ENCODE measurements at regions not wholly inside any gene's neighbourhood (a gene's known extent, or its start where the extent isn't known, plus 50 kb on each side); places are given as distances from the start of the nearest gene placed in this dataset.

DNA sequence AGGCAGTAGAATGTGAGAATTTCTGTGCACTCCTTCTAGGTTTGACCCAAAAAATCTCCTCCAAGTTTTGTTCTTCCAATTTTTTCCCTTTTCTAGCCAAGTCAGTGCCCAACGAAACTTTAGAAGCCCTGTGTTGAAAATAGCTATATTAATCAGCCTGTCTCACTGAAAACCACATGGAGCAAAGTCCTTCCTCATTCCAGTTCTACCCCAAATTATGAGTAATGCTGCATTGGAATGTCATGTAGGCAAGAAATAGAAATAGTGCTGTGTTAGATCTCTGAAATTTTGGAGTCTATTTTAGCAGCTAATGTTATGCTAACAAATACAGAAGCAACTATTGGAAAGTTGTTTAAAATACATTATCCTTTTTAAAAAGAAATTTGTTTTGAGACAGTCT is 725.5 kb downstream of the TBC1D32 start:
- DNase-seq (no peak), ATAC-seq (peak; percentile 63)
- Histone ChIP-seq H3K27me3 (no peaks in the 10 kb centered on the region), H3K36me3 (replicated peaks in 1 of 2; ENCODE audit: insufficient read depth in 1 of 2, low read depth in 2 of 2) (no peaks in the 10 kb centered on the region), H3K4me1 (no peaks in the 10 kb centered on the region), H3K27ac (no peak overlapping the region), H3K9me3 (no peaks in the 10 kb centered on the region), H3K4me3 (no peak overlapping the region)
- intact Hi-C loops (cut with DNase I): no loop called here
- no peak for TF ChIP-seq POLR2A (IDR thresholded peaks at IDR 0.05)
- TF ChIP-seq, protein P1, sequence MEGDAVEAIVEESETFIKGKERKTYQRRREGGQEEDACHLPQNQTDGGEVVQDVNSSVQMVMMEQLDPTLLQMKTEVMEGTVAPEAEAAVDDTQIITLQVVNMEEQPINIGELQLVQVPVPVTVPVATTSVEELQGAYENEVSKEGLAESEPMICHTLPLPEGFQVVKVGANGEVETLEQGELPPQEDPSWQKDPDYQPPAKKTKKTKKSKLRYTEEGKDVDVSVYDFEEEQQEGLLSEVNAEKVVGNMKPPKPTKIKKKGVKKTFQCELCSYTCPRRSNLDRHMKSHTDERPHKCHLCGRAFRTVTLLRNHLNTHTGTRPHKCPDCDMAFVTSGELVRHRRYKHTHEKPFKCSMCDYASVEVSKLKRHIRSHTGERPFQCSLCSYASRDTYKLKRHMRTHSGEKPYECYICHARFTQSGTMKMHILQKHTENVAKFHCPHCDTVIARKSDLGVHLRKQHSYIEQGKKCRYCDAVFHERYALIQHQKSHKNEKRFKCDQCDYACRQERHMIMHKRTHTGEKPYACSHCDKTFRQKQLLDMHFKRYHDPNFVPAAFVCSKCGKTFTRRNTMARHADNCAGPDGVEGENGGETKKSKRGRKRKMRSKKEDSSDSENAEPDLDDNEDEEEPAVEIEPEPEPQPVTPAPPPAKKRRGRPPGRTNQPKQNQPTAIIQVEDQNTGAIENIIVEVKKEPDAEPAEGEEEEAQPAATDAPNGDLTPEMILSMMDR (IDR thresholded peaks at IDR 0.05): no peak
- 16 to 34% methylated on average over 1 of the region's 1 CpG for WGBS, 2 donors

DNA sequence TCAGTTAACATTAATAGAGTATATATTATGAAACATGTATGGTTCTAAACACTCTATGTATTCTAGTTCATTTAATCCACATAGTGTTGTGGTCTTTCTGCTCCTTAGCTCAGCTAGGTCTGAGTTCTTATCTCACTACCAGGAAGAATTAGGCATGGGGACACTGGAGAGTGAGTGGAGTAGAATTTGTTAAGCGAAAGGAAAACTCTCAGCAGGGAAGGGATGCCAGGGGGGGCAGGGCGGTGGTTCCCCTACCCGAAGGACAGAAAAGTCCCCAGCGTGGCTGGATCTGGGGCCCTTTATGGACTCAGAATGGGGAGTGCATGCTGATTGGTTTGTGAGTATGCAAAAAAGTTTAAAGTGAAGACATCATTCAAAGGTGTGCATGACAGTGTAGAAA is 727.5 kb downstream of the TBC1D32 start:
- Histone ChIP-seq H3K27me3 (no peaks in the 10 kb centered on the region), H3K27ac (no peak overlapping the region), H3K9me3 (no peaks in the 10 kb centered on the region), H3K36me3 (replicated peaks in 1 of 2; ENCODE audit: insufficient read depth in 1 of 2, low read depth in 2 of 2) (no peaks in the 10 kb centered on the region), H3K4me1 (no peaks in the 10 kb centered on the region), H3K4me3 (no peak overlapping the region)
- ATAC-seq: no peak
- no peak for TF ChIP-seq POLR2A (IDR thresholded peaks at IDR 0.05)
- TF ChIP-seq, protein P1 (IDR thresholded peaks at IDR 0.05): no peak
- intact Hi-C loops (cut with DNase I): no loop called here
- DNase-seq: no peak
- WGBS, 2 donors: 75 to 77% methylated on average over 4 of the region's 4 CpGs

DNA sequence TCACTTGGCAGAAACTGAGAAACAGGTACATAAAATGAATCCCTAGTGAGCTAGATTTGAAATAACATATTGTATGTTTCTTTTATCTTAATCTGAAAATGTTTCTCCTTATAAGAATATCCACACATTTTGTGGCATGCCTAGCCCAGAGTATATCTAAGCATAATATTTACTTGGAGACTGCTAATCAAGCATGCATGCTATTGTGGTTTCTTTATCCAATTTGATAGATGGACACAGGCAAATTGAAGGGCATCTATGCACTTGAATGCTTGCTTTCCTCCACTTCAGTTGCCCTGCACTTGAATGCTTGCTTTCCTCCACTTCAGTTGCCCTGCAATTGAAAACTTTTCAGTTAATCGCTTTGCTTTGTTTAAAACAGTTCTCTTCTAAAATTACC is 729.8 kb downstream of the TBC1D32 start:
- no peak overlapping the region for H3K27ac ChIP-seq
- no peaks in the 10 kb centered on the region for H3K36me3 ChIP-seq (replicated peaks in 1 of 2; ENCODE audit: insufficient read depth in 1 of 2, low read depth in 2 of 2)
- no peak for DNase-seq
- WGBS, 2 donors: 83 to 85% methylated on average over 1 of the region's 1 CpG
- H3K27me3 ChIP-seq: no peaks in the 10 kb centered on the region
- H3K4me3 ChIP-seq: no peak overlapping the region
- intact Hi-C loops (cut with DNase I): no loop called here
- no peak for ATAC-seq
- H3K4me1 ChIP-seq: no peaks in the 10 kb centered on the region
- no peaks in the 10 kb centered on the region for H3K9me3 ChIP-seq
- TF ChIP-seq POLR2A (IDR thresholded peaks at IDR 0.05): no peak
- TF ChIP-seq, protein P1 (IDR thresholded peaks at IDR 0.05): no peak

DNA sequence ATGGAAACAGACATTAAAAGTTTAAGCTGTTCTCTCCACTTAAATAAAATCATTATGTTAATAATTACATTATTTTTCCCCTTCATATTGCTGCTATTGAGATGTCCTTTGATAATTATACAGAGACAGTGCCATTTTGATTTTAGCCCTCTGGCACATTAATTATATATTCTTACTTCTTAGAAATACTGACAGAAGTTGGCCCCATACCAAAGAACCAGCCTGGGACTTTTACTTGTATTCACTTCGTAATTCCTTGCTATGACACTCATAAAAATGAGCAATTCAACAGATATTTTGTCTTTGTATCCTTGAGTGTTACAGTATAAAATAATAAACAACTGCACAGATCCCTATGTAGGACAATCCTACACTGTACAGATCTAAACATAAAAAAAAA is 743.7 kb downstream of the TBC1D32 start:
- TF ChIP-seq POLR2A (IDR thresholded peaks at IDR 0.05): no peak
- TF ChIP-seq, protein P1 (IDR thresholded peaks at IDR 0.05): no peak
- Histone ChIP-seq H3K9me3 (no peaks in the 10 kb centered on the region), H3K4me1 (no peaks in the 10 kb centered on the region), H3K27ac (no peak overlapping the region), H3K36me3 (replicated peaks in 1 of 2; ENCODE audit: insufficient read depth in 1 of 2, low read depth in 2 of 2) (no peaks in the 10 kb centered on the region), H3K4me3 (no peak overlapping the region), H3K27me3 (no peaks in the 10 kb centered on the region)
- ATAC-seq (no peak), DNase-seq (no peak)
- intact Hi-C loops (cut with DNase I): no loop called here
- WGBS, 2 donors: 57% methylated on average over 1 of the region's 1 CpG

DNA sequence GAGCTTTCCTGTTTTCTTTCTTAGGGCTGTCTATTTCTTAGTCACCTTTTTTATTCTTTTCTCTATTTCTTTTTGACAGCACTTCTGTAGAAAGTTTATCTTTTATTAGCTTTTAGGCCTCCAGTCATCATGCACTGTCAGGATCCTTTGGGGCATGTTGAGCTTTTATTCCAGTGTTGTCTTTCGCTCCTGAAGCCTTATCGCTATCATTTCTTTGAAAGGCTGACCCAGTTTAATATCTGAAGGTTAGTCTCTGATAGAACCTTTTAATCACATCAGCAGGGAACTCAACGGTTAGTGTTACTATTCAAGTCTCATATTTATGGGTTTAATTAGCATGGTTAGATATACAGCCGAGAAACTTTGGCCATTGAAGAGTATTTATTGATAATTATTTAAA is 745.9 kb downstream of the TBC1D32 start:
- Histone ChIP-seq H3K9me3 (no peaks in the 10 kb centered on the region), H3K27me3 (no peaks in the 10 kb centered on the region), H3K27ac (no peak overlapping the region), H3K4me1 (no peaks in the 10 kb centered on the region), H3K36me3 (replicated peaks in 1 of 2; ENCODE audit: insufficient read depth in 1 of 2, low read depth in 2 of 2) (no peaks in the 10 kb centered on the region), H3K4me3 (no peak overlapping the region)
- intact Hi-C loops (cut with DNase I): no loop called here
- TF ChIP-seq, protein P1 (IDR thresholded peaks at IDR 0.05): no peak
- TF ChIP-seq POLR2A (IDR thresholded peaks at IDR 0.05): no peak
- ATAC-seq (no peak), DNase-seq (no peak)
- WGBS, 2 donors: 72 to 82% methylated on average over 4 of the region's 4 CpGs

All from body of pancreas (tissue), 4 donors.